ENCODE measurements at regions not wholly inside any gene's neighbourhood (a gene's known extent, or its start where the extent isn't known, plus 50 kb on each side); places are given as distances from the start of the nearest gene placed in this dataset.
"Not testable (repeated sequence)": the region's sequence is repeated elsewhere in the genome, so short reads cannot be mapped to it uniquely, and the experiment has no call there.

DNA sequence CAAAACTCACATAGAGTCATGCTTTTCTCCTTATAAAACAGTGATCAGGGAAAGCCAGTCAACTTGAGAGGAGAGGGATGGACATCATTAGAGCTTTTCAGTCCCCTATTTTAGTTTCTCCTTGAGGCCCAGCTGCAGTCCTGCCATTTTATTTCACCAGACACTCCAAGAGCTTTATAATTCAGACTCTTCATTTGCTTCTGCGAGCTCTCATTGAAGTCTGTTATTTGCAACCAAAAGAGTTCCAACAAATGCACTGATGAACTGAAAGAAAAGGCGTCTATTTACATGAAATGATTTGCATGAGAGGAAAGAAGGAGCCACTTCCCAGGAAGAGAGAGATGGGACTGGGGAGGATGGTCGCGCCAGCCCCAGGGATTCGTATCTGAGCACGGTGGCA lies 86.8 kb downstream of the NDUFA12 start:
- no peak for DNase-seq (ENCODE audit: low read depth)
- H3K4me3 ChIP-seq (ENCODE audit: low read length): no peak overlapping the region
- TF ChIP-seq, protein P1, sequence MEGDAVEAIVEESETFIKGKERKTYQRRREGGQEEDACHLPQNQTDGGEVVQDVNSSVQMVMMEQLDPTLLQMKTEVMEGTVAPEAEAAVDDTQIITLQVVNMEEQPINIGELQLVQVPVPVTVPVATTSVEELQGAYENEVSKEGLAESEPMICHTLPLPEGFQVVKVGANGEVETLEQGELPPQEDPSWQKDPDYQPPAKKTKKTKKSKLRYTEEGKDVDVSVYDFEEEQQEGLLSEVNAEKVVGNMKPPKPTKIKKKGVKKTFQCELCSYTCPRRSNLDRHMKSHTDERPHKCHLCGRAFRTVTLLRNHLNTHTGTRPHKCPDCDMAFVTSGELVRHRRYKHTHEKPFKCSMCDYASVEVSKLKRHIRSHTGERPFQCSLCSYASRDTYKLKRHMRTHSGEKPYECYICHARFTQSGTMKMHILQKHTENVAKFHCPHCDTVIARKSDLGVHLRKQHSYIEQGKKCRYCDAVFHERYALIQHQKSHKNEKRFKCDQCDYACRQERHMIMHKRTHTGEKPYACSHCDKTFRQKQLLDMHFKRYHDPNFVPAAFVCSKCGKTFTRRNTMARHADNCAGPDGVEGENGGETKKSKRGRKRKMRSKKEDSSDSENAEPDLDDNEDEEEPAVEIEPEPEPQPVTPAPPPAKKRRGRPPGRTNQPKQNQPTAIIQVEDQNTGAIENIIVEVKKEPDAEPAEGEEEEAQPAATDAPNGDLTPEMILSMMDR (IDR thresholded peaks at IDR 0.05; ENCODE audit: insufficient read depth, low read depth, low read length, missing control alignments): no peak

DNA sequence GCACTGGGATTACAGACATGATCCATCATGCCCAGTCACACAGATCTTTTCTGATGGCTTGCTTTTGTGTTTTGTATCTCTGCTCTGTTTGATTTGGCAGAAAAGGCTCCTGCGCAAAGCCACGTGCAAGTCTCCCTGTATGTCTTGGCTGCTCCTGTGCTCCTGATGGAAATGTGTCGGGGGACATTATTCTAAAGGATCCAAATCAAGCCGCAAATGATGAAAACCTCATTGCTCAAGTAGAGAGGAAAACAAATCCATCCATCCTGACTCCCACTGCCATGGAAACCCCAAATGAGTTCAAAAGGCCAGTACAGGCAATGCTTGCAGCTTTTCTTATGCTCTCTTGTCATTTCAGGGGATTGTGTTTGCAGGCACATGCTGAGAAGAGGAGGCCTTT lies 93.8 kb downstream of the NDUFA12 start:
- TF ChIP-seq, protein P1 (IDR thresholded peaks at IDR 0.05; ENCODE audit: insufficient read depth, low read depth, low read length, missing control alignments): no peak
- no peak for DNase-seq (ENCODE audit: low read depth)
- H3K4me3 ChIP-seq (ENCODE audit: low read length): no peak overlapping the region

DNA sequence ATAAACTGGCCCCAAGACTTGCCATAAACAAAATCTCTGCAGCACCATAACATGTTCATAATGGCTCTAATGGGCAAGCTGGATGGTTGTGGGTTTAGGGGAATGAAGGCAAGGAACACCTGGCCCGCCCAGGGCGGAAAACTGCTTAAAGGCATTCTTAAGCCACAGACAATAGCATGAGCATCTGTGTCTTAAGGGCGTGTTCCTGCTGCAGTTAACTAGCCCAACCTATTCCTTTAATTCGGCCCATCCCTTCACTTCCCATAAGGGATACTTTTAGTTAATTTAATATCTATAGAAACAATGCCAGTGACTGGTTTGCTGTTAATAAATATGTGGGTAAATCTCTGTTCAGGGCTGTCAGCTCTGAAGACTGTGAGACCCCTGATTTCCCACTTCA lies 97.7 kb downstream of the NDUFA12 start:
- not testable (repeated sequence) for H3K4me3 ChIP-seq (ENCODE audit: low read length); DNase-seq (ENCODE audit: low read depth)

DNA sequence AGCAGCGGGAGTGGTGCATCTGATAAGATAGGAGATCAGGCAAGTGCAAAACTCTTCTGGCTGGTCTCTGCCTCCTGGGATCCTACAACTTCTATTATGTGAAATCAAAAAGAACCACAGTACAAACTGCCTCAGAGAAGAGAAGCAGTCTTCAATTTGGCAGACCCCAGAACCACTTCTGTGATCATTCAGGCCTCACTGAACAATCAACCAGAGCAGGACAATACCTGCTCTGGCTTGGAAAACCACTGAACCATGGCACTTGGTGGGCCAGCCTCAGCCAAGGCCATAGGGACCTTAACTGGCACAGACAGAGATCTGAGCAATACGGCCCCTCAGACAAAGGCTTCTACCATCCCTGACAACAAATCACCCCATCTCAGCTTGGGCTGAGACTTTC lies 103.0 kb downstream of the NDUFA12 start:
- no peak overlapping the region for H3K4me3 ChIP-seq (ENCODE audit: low read length)
- TF ChIP-seq, protein P1 (IDR thresholded peaks at IDR 0.05; ENCODE audit: insufficient read depth, low read depth, low read length, missing control alignments): no peak
- no peak for DNase-seq (ENCODE audit: low read depth)

DNA sequence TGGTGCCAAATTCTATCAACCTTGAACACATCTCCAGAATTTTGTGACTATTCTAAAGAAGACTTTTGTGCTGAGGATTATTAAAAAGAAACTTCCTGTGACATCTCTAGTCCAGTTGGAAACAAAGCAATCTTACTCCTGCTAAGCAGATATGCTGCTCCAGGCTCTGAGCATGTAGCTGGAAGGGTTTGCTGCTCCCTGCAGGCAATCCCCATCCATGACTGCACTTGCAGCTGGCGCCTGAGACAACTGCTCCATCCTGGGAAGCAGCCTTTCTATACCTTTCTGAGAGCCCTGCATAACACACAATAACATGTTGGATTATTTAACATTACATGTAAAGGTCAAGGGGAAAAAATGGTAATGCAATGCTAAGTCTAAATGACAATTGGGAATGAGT lies 105.1 kb downstream of the NDUFA12 start:
- no peak overlapping the region for H3K4me3 ChIP-seq (ENCODE audit: low read length)
- TF ChIP-seq, protein P1 (IDR thresholded peaks at IDR 0.05; ENCODE audit: insufficient read depth, low read depth, low read length, missing control alignments): peak; percentile 35
- DNase-seq (ENCODE audit: low read depth): peak; percentile 17

DNA sequence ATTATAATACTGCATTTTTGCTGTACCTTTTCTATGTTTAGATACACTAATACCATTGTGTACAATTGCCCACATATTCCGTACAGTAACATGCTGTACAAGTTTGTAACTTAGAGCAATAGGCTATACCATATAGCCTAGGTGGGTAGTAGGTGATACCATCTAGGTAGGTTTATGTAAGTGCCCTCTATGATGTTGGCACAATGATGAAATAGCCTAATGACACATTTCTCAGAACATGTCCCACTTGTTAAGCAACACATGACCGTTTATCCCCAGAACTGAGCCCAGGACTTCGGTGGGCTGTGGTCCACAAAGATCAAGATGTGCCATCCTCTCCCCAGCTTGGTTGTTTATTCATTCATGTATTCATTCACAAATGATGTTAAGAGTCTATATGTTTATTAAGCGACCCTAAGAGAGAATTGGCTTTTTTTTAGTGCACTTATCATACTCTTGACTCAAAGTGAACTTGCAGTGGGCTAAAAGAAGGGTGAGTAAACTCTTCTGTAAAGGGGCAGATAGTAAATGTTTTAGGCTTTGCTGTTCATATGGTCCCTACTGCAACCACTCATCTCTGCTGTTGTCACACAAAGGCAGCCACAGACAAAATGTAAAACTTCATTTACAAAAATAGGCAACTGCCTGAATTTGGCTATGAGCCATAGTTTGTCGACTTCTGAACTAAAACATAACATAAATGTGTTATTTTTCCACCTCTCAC lies 110.8 kb downstream of the NDUFA12 start:
- DNase-seq (ENCODE audit: low read depth): no peak
- no peak overlapping the region for H3K4me3 ChIP-seq (ENCODE audit: low read length)
- TF ChIP-seq, protein P1 (IDR thresholded peaks at IDR 0.05; ENCODE audit: insufficient read depth, low read depth, low read length, missing control alignments): no peak

DNA sequence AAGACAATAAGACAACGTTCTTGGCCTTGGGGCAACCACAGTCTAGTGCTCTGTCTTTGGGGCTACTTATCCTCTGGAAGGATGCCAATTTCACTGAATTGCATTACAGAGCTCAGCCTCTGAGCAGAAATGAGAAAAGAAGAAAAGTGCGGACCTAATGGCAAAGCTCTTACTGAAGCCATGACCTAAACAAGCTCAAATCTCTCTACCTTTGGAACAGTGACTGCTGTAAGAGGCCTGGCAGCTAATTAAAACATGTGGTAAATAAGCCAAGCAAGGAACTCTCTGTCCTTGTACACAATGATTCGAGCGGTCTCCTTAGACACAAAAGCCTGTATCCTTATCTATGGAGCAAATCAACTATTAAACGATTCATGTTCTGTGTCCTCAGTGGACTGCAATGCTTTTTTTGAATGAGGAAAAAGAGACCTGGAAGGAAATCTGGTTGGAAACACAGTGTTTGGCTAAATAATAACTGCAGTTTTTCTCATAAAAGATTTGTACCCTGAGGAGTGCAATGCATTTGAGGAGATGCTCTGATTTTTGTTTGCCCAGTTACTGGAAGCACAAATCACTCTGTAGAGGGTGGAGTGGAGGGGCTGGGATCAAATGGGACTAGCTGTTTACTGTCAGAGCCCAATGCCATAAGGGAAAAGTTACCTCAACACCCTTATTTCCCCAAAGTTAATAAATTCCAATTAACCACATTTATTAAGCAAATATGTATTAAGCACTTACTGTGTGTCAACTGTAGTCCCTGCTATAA lies 113.9 kb downstream of the NDUFA12 start:
- TF ChIP-seq, protein P1 (IDR thresholded peaks at IDR 0.05; ENCODE audit: insufficient read depth, low read depth, low read length, missing control alignments): no peak
- no peak overlapping the region for H3K4me3 ChIP-seq (ENCODE audit: low read length)
- no peak for DNase-seq (ENCODE audit: low read depth)
